Cardiac fibroblast (primary cell): ENCODE measurements at regions not wholly inside any gene's neighbourhood (a gene's known extent, or its start where the extent isn't known, plus 50 kb on each side); places are given as distances from the start of the nearest gene placed in this dataset.

Source experiments
- DNase-seq, 2 donors: peaks; one replicate each; pipeline versions ENCODE4 v3.0.0 to v3.0.0-alpha.2; 2010; ENCODE audit warnings: low read depth in 2 of 2
- H3K4me3 ChIP-seq, 2 donors: replicated peaks in 1 of 2; 1 replicate in 1 of 2; 2 replicates in 1 of 2; pipeline ENCODE4 v1.5.1; 2011; ENCODE audit warnings: low read depth in 2 of 2, low read length in 2 of 2, mild to moderate bottlenecking in 2 of 2, moderate library complexity in 1 of 2
- TF ChIP-seq, protein P1 (sequence below): IDR thresholded peaks from one replicate; pipeline ENCODE4 v1.5.1; 2011; ENCODE audit warnings: low read depth, mild to moderate bottlenecking, low read length, inconsistent platforms

DNA sequence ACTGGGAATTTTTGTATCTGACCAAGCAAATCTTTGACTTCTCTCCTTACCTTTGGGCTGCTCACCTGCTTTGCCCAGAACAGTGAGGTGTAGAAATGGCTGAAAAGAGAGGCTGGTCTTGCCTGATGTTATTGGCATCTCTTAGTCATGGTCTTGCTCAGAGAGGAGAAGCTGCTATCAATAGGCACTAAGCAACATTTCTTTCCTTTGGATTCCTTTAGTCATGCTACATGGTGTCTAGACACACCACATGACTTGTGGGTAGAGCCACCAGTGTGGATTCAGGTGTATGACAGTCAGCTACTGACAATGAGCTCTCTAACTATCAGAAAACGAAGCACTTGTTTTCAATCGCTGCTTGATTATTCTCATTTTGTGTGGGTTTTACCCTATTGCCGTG is 341.3 kb upstream of the DCC start:
- no peak overlapping the region for H3K4me3 ChIP-seq
- no peak for DNase-seq
- TF ChIP-seq, protein P1, sequence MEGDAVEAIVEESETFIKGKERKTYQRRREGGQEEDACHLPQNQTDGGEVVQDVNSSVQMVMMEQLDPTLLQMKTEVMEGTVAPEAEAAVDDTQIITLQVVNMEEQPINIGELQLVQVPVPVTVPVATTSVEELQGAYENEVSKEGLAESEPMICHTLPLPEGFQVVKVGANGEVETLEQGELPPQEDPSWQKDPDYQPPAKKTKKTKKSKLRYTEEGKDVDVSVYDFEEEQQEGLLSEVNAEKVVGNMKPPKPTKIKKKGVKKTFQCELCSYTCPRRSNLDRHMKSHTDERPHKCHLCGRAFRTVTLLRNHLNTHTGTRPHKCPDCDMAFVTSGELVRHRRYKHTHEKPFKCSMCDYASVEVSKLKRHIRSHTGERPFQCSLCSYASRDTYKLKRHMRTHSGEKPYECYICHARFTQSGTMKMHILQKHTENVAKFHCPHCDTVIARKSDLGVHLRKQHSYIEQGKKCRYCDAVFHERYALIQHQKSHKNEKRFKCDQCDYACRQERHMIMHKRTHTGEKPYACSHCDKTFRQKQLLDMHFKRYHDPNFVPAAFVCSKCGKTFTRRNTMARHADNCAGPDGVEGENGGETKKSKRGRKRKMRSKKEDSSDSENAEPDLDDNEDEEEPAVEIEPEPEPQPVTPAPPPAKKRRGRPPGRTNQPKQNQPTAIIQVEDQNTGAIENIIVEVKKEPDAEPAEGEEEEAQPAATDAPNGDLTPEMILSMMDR: no peak

- no peak for DNase-seq
- TF ChIP-seq, protein P1: no peak
- H3K4me3 ChIP-seq: no peak overlapping the region
Measured at GRCh38 chr18:51999351-51999750, 340.6 kb upstream of the DCC start.

DNA sequence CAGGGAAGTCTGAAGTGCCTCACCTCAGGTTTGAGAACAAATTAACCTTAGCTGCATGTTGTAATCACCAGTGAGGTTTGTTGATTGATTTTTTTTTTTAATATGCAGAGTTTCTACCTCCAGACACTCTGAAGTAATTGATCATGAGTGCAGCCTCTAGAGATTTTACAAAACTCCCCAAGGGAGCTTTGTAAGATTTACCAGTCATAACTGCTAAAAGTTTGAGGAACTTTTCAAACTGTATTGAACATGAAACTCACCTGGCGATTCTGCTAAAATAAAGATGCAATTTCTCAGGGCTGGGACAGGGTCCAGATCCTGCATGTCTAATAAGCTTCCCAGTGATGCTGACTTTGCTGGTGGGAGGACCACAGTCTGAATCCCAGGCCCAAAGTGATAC is 339.6 kb upstream of the DCC start:
- no peak for DNase-seq
- H3K4me3 ChIP-seq: no peak overlapping the region
- TF ChIP-seq, protein P1: no peak

GRCh38 chr18:52001106-52001505 is 338.9 kb upstream of the DCC start:
- TF ChIP-seq, protein P1: no peak
- no peak overlapping the region for H3K4me3 ChIP-seq
- no peak for DNase-seq

- TF ChIP-seq, protein P1: no peak
- no peak for DNase-seq
Measured at GRCh38 chr18:52002600-52002999, 337.4 kb upstream of the DCC start.

DNA sequence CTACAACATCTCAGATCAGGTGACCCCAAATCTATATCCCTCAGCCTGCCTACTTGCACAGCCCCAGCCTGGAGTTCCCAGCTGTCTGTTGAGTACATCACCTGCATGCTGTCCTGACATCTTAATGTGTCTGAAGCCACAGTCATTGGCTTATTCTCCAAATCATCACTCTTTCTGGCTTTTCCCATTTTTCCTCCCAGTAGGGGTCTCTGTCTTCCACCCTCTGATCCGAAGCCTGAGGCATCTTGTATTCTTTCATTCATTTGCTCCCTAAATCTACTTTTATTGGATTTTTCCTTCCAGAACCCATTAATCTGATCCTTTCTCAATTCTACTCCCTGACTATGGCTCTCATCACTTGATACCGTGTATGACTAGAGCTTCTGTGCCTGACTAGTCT is 332.9 kb upstream of the DCC start:
- TF ChIP-seq, protein P1: no peak
- DNase-seq: no peak
- H3K4me3 ChIP-seq: no peak overlapping the region

More at GRCh38 chr18:52002600-52002999, 337.4 kb upstream of the DCC start:
- H3K4me3 ChIP-seq: no peak overlapping the region

DNA sequence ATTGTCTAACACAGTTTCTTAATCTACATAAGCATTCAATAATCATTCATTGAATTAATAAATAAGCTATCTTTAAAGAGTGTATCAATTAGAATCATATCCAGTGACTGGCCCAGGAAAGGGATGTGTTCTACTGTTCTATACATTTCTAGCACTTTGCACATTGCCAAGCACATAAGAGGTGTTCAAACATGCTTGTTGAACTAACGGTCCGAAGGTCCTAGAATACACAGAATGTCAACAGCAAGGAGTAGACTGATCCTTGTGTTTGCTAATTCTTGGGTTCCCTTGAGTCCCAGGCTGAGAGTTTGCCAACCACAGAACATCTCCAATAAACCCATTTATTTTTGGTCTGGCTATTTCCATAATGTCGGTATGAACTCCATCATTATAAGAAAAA is 331.7 kb upstream of the DCC start:
- no peak for DNase-seq
- TF ChIP-seq, protein P1: no peak
- H3K4me3 ChIP-seq: no peak overlapping the region
